SW480 (cell line): ENCODE measurements at regions not wholly inside any gene's neighbourhood (a gene's known extent, or its start where the extent isn't known, plus 50 kb on each side); places are given as distances from the start of the nearest gene placed in this dataset.

Experiments
- DNase-seq: peaks from one replicate; pipeline ENCODE4 v3.0.0-alpha.2; 2016; ENCODE audit warnings: low spot score

GRCh38 chr3:30069056-30069455 lies 537.3 kb upstream of the TGFBR2 start:
- no peak for DNase-seq

GRCh38 chr3:30073040-30073439 lies 533.4 kb upstream of the TGFBR2 start:
- no peak for DNase-seq

GRCh38 chr3:30073622-30074021 lies 532.8 kb upstream of the TGFBR2 start:
- DNase-seq = peak; percentile 68

- no peak for DNase-seq
Measured at GRCh38 chr3:30075514-30075913, 530.9 kb upstream of the TGFBR2 start.

- no peak for DNase-seq
Measured at GRCh38 chr3:30076899-30077298, 529.5 kb upstream of the TGFBR2 start.

GRCh38 chr3:30077746-30078145 lies 528.7 kb upstream of the TGFBR2 start:
- no peak for DNase-seq

- DNase-seq = no peak
Measured at GRCh38 chr3:30078736-30079135, 527.7 kb upstream of the TGFBR2 start.

GRCh38 chr3:30081904-30082303 lies 524.5 kb upstream of the TGFBR2 start:
- peak; percentile 74 for DNase-seq

- no peak for DNase-seq
Measured at GRCh38 chr3:30082652-30083051, 523.7 kb upstream of the TGFBR2 start.

- DNase-seq = no peak
Measured at GRCh38 chr3:30083315-30083714, 523.1 kb upstream of the TGFBR2 start.

GRCh38 chr3:30084316-30084715 lies 522.1 kb upstream of the TGFBR2 start:
- DNase-seq = no peak

- no peak for DNase-seq
Measured at GRCh38 chr3:30084971-30085403, 521.4 kb upstream of the TGFBR2 start.

- DNase-seq = no peak
Measured at GRCh38 chr3:30085486-30085885, 520.9 kb upstream of the TGFBR2 start.

GRCh38 chr3:30091686-30092085 lies 514.7 kb upstream of the TGFBR2 start:
- no peak for DNase-seq

- no peak for DNase-seq
Measured at GRCh38 chr3:30097022-30097650, 509.3 kb upstream of the TGFBR2 start.

GRCh38 chr3:30098243-30098642 lies 508.2 kb upstream of the TGFBR2 start:
- no peak for DNase-seq

- peak; percentile 23 for DNase-seq
Measured at GRCh38 chr3:30098653-30099455, 507.5 kb upstream of the TGFBR2 start.

- DNase-seq = no peak
Measured at GRCh38 chr3:30102356-30102755, 504.0 kb upstream of the TGFBR2 start.

- DNase-seq = no peak
Measured at GRCh38 chr3:30103186-30103585, 503.2 kb upstream of the TGFBR2 start.

- DNase-seq = no peak
Measured at GRCh38 chr3:30107531-30107930, 498.9 kb upstream of the TGFBR2 start.

- no peak for DNase-seq
Measured at GRCh38 chr3:30112411-30112810, 494.0 kb upstream of the TGFBR2 start.

- peak; percentile 46 for DNase-seq
Measured at GRCh38 chr3:30112902-30113484, 493.4 kb upstream of the TGFBR2 start.

GRCh38 chr3:30113906-30114305 lies 492.5 kb upstream of the TGFBR2 start:
- no peak for DNase-seq
